ENCODE measurements at regions not wholly inside any gene's neighbourhood (a gene's known extent, or its start where the extent isn't known, plus 50 kb on each side); places are given as distances from the start of the nearest gene placed in this dataset.

GRCh38 chr14:76639606-76640229 is 121.5 kb upstream of the VASH1 start:
- no peak for DNase-seq (ENCODE audit: low spot score, unreplicated experiment)
- no peak overlapping the region for H3K4me3 Mint-ChIP-seq (ENCODE audit: low read depth)
- peaks cover 4% of the 10 kb centered on the region for H3K9me3 Mint-ChIP-seq (ENCODE audit: low read depth)
- peaks cover 18% of the 10 kb centered on the region for H3K27me3 Mint-ChIP-seq
- no peak overlapping the region for H3K27ac Mint-ChIP-seq
- H3K4me1 Mint-ChIP-seq (ENCODE audit: low read depth): no peaks in the 10 kb centered on the region
- TF ChIP-seq CTCF (IDR thresholded peaks at IDR 0.05; ENCODE audit: unreplicated experiment): no peak
- no peaks in the 10 kb centered on the region for H3K36me3 Mint-ChIP-seq (ENCODE audit: insufficient read depth)

- Mint-ChIP-seq H3K4me3 (ENCODE audit: low read depth) (no peak overlapping the region), H3K27me3 (peaks cover 17% of the 10 kb centered on the region), H3K36me3 (ENCODE audit: insufficient read depth) (no peaks in the 10 kb centered on the region), H3K9me3 (ENCODE audit: low read depth) (peaks cover 4% of the 10 kb centered on the region), H3K4me1 (ENCODE audit: low read depth) (no peaks in the 10 kb centered on the region), H3K27ac (peak overlapping the region; percentile 34)
- no peak for TF ChIP-seq CTCF (IDR thresholded peaks at IDR 0.05; ENCODE audit: unreplicated experiment)
- no peak for DNase-seq (ENCODE audit: low spot score, unreplicated experiment)
These were observed 120.3 kb upstream of the VASH1 start for GRCh38 chr14:76640923-76641395.

- Mint-ChIP-seq H3K36me3 (ENCODE audit: insufficient read depth) (no peaks in the 10 kb centered on the region), H3K27me3 (peaks cover 17% of the 10 kb centered on the region), H3K4me1 (ENCODE audit: low read depth) (no peaks in the 10 kb centered on the region), H3K9me3 (ENCODE audit: low read depth) (peaks cover 4% of the 10 kb centered on the region), H3K27ac (no peak overlapping the region), H3K4me3 (ENCODE audit: low read depth) (no peak overlapping the region)
- TF ChIP-seq CTCF (IDR thresholded peaks at IDR 0.05; ENCODE audit: unreplicated experiment): no peak
- DNase-seq (ENCODE audit: low spot score, unreplicated experiment): no peak
These were observed 119.7 kb upstream of the VASH1 start for GRCh38 chr14:76641541-76641940.

- no peak overlapping the region for H3K27ac Mint-ChIP-seq
- H3K36me3 Mint-ChIP-seq (ENCODE audit: insufficient read depth): no peaks in the 10 kb centered on the region
- no peak for DNase-seq (ENCODE audit: low spot score, unreplicated experiment)
- no peaks in the 10 kb centered on the region for H3K4me1 Mint-ChIP-seq (ENCODE audit: low read depth)
- no peak overlapping the region for H3K4me3 Mint-ChIP-seq (ENCODE audit: low read depth)
- no peaks in the 10 kb centered on the region for H3K9me3 Mint-ChIP-seq (ENCODE audit: low read depth)
- TF ChIP-seq CTCF (IDR thresholded peaks at IDR 0.05; ENCODE audit: unreplicated experiment): no peak
- H3K27me3 Mint-ChIP-seq: peaks cover 20% of the 10 kb centered on the region
These were observed 117.4 kb upstream of the VASH1 start for GRCh38 chr14:76643887-76644286.

- Mint-ChIP-seq H3K9me3 (ENCODE audit: low read depth) (no peaks in the 10 kb centered on the region), H3K27ac (no peak overlapping the region), H3K27me3 (peaks cover 20% of the 10 kb centered on the region), H3K36me3 (ENCODE audit: insufficient read depth) (no peaks in the 10 kb centered on the region), H3K4me1 (ENCODE audit: low read depth) (no peaks in the 10 kb centered on the region), H3K4me3 (ENCODE audit: low read depth) (no peak overlapping the region)
- peak; percentile 81 for TF ChIP-seq CTCF (IDR thresholded peaks at IDR 0.05; ENCODE audit: unreplicated experiment)
- peak; percentile 55 for DNase-seq (ENCODE audit: low spot score, unreplicated experiment)
These were observed 116.3 kb upstream of the VASH1 start for GRCh38 chr14:76644855-76645518.
